ENCODE measurements at regions not wholly inside any gene's neighbourhood (a gene's known extent, or its start where the extent isn't known, plus 50 kb on each side); places are given as distances from the start of the nearest gene placed in this dataset.
"Not testable (repeated sequence)": the region's sequence is repeated elsewhere in the genome, so short reads cannot be mapped to it uniquely, and the experiment has no call there.

DNA sequence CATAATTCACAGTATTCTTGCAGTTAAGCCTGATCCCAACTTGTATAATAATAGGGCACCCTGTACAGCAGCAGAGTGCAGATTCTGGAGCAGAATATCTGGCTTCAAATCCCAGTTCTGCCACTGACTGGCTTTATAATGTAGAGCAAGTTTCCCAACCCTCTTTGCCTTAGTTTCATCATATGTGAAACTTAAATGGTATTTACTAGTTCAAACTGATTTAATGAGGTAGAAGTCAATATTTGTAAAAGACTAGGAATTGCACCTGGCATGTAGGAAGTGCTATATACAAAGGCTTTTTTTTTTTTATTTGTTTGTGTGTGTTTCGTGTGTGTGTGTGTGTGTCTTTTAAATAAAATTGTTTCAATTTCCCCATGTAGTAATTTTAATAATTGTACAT, 125.9 kb downstream of the CCER1 start:
- DNase-seq (ENCODE audit: low read depth, low spot score), result no peak

DNA sequence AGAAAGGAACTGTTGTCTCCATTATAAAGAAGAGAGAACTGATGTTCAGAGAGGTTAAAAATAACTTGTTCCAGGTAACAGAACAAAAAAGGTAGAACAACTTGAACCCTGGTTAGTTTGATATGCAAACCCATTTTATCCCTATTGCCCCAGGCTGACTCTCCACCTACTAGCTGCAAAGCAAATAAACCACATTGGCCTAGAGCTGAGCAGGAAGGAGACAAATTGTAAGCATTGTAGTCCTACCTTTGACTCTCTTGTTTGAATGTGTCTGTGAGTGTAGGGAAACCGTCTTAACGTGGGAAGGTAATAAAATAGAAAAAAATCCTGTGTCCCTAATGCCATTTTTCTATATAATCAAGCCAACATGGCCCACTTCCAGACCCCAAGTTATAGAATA, 126.4 kb downstream of the CCER1 start:
- DNase-seq (ENCODE audit: low read depth, low spot score), result no peak

DNA sequence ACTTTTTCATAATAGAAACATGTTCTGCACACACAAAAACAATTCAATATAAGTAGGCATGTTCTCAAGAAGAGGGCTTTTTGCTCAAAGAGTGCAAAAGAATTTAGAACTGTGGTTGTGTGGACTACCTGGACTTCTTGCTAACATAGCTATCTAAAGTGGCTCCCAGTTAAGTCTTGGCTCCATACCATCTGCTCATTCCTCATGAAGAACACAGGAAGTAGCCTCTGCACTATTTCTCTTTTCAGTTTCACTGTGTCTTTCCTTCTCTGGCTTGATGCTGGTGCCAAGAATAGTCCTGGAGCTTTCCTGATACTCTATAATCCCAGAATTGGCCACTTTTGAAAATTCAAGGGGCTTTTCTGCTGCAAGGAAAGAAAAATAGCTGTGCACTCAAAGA, 127.4 kb downstream of the CCER1 start:
- DNase-seq (ENCODE audit: low read depth, low spot score), result no peak

DNA sequence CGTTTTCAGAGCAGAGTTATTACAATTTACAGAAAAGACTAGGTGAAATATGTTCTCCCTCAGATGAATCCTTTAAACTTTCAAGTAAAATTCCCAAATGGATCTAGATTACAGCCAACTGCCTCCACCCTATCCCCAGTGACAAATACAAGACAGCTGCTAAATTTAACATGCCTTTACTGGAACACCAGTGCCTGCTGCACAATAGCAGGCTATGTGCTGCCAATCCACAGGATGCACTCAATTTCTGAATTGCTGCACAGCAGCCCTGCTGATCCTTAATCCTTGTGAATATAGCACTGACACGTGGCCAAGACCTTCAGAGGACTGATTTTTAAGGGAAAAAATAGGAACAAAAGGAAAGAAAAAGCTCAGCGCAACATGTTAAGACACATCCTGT, 128.9 kb downstream of the CCER1 start:
- no peak for DNase-seq (ENCODE audit: low read depth, low spot score)

DNA sequence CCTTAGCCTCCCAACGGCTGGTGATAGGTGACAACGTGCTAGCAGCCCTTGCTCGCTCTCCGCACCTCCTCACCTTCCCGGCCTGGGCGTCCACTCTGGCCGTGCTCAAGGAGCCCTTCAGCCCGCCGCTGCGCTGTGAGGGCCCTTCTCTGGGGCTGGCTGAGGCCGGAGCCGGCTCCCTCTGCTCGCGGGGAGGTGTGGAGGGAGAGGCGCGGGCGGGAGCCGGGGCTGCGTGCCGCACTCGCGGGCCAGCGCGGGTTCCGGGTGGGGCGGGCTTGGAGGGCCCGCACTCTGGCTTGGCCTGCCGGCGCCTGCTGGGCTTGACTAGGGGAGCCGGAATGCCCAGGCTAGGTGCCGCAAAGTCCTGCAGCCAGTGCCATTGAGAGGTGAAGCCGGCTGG, 131.1 kb downstream of the CCER1 start:
- no peak for DNase-seq (ENCODE audit: low read depth, low spot score)

DNA sequence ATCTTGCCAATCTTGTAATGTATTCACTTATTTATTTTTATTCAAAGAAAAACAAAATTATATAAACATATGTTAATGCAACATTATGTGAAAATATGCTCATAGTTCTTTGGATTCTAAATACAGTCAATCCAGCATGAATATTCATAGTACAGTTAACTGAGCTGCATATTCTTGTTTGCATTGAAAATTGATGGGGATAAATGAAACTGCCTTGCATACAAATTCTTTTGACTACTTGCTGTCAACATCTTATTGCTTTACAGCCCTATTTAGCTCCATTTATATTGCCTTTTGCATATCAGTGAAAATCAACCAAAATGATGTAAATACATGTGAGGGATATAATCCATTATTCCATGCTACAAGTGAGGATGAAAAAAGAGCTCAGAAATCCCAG, 135.3 kb downstream of the CCER1 start:
- DNase-seq (ENCODE audit: low read depth, low spot score), result no peak

DNA sequence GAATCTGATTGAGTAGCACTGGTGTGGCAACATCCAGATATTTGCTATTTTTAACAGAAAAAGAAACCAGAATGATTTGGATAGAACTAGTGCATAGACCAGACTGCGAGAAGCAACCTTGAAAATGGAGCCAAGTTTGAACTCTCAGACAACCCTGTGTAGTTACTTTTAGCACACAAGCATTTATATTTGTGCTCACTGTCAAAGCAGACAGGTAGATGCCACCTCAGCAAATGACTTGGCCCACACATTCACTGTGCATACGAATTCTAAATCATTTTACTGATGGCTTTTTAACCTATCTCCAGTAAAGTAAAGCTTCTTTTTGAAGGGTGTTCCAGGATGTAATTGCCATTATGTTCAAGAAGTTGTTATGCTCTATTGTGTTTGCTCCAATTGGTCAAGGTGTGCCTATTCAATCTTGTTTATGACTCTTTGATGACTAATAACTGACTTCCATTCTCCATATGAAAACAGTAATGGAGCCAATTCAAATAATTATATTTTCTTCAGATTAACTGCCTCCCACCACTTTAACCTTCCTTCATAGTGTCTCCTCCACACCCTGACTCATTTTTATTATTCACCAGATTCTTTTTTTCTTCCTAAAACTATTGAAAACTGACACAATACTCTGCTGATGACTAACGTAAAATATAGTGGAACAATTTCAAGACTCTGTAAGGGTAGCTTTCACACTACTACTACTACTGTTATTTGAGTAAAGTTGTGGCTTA, 138.5 kb downstream of the CCER1 start:
- no peak for DNase-seq (ENCODE audit: low read depth, low spot score)

DNA sequence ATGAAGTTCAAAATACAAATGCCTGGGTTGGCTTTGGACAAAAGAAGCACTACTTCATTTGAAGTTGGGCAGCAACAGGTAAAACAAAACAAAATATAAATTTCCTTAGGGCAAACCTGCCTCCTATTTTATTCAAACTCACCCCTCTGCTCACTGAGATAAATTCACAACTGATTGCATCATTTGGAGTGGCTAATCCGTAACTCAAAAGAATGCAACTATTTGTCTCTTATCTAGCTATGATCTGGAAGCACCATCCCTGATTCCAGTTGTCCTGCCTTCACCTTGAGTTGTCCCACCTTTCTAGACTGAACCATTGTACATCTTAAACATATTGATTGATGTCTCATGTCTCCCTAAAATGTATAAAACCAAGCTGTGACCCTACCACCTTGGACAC, 145.0 kb downstream of the CCER1 start:
- no peak for DNase-seq (ENCODE audit: low read depth, low spot score)

DNA sequence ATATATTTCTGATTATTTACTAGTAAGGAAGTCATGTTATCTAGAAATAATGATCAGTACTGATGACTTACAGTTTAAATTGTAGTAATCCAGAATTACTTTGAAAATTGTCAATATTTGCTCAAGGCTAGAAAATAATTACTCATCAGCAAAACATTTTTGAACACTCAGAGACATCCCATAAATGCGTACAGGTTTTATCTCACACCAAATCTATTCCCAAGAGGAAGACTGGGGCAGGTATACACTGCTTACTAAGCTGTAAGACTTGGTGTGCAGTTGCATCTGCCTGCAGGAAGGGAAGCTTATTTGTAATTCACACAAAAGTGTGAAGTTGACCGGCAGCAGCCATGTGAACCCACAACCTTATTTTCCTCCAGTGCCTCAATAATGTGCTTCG, 146.4 kb downstream of the CCER1 start:
- no peak for DNase-seq (ENCODE audit: low read depth, low spot score)

DNA sequence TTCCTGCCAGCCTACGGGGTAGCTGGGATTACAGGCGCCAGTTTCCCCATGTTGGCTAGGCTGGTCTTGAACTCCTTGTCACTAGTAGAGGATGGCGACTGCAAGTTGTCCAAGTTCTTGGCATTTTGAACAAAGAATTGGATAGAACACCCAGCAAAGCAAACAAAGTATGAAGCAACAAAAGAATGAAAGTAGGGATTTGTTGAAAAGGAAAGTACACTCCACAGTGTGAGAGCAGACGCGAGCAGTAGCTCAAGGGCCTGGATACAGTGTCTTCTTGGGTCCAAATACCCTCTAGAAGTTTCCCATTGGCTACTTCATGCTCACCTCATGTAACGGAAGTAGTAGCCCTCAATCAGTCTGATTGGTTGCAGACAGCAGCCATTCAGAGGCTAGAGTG, 152.2 kb downstream of the CCER1 start:
- DNase-seq (ENCODE audit: low read depth, low spot score), result no peak

DNA sequence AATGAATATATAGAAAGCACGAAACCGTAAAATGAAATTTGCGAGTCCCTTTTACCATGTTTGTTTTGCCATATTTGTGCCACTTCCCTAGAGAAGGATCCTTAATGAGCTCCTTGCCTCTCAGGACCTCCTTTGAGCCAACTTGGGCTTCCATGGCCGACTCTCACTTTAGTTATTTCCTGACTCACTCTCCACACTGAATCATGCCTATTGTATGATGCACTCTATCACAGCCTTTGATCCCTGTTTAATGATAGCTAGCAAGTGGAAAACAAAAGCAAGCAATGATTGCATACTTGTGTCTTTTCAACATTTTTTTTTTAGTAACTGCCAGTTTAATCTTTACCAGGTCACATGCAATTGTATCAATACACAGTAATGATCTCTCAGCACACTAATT, 153.2 kb downstream of the CCER1 start:
- no peak for DNase-seq (ENCODE audit: low read depth, low spot score)

DNA sequence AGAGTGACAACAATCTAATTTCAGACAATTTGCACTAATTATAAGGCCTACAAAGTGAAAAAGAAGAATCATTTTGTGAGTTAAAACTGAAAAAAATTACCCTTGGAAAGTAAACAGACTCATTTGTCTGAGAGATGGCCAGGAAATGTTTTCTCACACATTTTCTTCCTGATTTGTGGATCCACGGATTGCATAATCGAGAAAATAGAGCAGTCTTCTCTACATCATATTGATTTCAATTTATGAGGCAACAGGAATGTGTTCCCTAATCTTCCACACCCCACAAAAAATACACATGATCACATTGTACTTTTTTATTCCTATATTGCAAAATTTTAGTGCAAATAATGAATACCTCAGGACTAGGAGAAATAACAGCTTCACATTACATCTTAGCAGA, 160.8 kb downstream of the CCER1 start:
- DNase-seq (ENCODE audit: low read depth, low spot score), result no peak

DNA sequence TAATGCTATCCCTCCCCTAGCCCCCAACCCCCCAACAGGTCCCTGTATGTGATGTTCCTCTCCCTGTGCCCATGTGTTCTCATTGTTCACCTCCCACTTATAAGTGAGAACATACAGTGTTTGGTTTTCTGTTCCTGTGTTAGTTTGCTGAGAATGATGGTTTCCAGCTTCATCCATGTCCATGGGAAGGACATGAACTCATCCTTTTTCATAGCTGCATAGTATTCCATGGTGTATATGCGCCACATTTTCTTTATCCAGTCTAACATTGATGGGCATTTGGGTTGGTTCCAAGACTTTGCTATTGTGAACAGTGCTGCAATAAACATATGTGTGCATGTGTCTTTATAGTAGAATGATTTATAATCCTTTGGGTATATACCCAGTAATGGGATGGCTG, 162.3 kb downstream of the CCER1 start:
- not testable (repeated sequence) for DNase-seq (ENCODE audit: low read depth, low spot score)

DNA sequence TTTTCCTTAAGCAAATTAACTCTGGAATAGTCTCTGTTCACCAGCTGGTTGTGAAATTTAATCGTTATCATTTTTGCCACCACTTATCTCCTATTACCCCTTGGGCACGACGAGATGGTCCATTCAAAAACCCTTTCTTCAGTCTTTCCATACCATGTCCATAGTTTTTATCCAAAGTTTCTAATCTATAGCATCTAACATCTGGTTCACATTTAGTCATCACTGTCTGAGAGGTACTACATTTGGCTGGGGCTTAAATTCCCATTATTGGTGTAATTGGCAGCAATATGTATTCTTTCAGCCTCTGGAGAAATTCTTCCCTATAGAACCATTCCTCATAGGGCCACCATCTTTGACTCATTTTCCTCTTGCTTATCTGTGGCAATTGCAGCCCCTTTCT, 163.5 kb downstream of the CCER1 start:
- no peak for DNase-seq (ENCODE audit: low read depth, low spot score)

DNA sequence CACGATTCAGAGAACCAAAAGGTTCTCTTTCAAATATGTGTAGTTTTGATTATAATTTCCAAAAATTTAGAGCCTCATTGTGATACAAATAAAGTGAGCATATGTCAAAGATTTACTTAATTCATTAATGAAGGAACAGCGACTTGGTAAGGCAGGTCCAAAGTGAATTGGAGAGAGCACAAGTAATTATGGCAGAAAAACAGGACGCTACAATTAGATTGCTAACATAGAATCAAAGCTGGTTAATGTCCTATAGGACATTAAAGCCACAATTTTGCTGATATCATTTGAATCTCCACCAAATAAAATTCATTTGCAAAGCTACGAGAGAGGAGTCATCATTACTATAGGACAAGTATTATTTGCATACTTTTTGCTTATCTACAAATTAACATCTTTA, 164.2 kb downstream of the CCER1 start:
- no peak for DNase-seq (ENCODE audit: low read depth, low spot score)

DNA sequence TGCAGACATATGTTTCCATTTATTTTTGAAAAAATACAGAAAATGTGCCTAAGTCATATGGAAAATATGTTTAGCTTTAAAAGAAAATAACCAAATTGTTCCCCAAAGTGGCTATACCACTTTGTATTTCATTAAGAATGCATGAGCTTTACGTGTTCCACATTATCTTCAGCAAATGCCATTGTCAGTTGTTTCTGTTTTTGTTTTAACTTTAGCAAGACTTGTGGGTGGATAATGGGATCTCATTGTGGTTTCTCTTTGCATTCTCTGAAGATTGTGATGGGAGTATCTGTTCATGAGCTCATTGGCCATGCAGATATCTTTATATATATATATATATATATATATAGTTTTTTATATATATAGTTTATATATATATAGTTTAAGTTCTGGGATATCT, 181.5 kb downstream of the CCER1 start:
- no peak for DNase-seq (ENCODE audit: low read depth, low spot score)

DNA sequence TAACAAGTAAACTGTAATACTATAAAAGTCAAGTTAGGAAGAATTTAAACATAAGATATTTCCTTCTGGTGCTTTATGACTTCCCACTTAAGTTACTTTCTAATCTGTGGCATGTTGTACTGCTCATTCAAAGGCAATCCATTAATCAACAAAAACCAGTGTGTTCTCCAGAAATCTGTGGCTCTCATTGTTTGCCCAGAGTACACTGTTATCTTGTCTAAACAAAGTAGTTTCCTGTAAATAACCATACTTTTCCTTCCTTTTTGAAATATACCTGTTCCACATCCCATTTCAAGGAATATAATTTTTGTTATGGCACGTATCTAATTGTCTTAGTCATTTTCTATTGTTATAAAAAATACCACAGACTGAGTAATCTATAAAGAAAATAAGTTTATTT, 184.1 kb downstream of the CCER1 start:
- no peak for DNase-seq (ENCODE audit: low read depth, low spot score)

DNA sequence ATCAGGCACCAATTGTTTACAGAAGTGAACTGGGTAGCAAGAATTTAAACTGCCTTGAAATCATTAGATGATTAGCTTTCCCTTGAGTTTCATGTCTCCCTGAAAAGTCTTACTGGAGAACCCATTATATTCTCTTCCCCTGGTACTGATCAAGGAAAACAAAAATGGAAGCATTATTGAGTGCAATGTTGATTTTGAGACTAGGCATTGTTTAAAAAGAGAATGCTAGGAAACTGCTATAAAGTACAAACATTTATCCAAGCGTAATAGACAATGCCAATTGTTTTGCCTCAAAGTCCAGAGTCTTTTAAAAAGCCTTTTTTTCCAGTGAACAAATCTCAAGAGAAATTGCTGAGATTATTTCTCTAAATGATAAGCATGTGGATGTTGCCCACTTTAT, 197.0 kb downstream of the CCER1 start:
- DNase-seq (ENCODE audit: low read depth, low spot score), result no peak

DNA sequence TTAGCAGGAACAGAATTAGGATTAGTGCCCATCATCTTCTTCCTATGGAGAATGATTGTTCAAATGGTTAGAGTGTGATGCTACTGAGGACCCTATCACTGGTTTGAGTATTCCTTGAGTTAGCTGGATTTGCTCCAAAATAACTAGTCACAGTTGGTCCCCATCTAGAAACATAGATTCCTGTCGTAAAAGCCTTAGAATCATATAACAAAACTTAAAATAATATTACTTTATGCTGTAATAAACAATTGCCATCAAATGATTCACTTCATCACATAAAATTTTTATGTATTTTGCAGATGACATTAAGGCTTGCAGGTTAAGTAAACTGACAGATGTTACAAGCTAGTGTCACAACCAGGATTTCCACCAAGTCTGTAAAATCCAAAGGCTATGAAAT, 209.8 kb downstream of the CCER1 start:
- DNase-seq (ENCODE audit: low read depth, low spot score), result no peak

DNA sequence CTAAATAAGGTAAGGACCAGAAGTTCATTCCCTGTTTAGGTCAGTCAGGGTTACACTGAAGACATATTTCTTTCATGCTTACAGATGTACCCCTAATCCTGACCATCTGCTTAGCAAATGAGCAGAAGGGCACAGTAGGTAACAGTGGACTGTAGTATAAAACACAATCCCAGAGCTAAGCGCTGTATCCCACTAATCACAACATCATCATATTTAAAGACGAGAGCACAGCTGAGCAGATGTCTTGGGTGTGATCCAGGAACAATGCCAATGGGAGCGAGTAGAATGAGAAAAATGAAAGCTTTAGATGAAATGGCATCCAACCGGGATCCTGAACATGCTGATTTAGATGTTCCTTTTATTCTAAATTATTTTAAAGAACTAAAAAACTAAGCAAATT, 213.4 kb downstream of the CCER1 start:
- peak; percentile 12 for DNase-seq (ENCODE audit: low read depth, low spot score)

DNA sequence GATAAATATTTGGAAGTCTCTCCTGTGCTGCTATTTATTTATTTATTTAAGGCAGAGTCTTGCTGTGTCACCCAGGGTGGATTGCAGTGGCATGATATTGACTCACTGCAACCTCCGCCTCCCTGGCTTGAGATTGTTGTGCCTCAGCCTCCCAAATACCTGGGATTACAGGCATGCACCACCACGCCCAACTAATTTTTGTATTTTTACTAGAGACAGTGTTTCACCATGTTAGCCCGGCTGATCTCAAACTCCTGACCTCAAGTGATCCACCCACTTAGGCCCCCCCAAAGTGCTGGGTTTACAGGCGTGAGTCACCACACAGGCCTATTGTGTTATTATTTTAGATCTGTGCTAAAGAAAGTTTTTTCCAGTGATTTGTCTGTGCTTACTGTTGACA, 225.2 kb downstream of the CCER1 start:
- no peak for DNase-seq (ENCODE audit: low read depth, low spot score)

DNA sequence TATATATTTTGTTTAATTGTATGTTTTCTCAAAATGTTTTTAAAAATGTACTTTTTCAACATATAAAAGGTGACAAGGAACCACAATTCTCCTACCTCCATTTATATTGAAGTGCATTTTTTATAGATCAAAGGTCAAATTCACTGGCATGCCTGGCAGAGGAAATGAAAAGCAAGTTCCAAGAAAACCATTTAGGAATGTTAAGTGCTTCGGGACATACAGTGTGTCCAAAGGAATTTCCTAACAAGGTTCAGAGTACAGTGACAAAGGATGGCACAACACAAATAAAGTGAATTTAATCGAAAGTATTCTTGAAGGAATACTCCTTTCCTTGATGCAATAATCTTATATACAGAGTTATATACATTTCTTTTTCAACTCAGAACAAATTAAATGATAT, 242.3 kb downstream of the CCER1 start:
- no peak for DNase-seq (ENCODE audit: low read depth, low spot score)

DNA sequence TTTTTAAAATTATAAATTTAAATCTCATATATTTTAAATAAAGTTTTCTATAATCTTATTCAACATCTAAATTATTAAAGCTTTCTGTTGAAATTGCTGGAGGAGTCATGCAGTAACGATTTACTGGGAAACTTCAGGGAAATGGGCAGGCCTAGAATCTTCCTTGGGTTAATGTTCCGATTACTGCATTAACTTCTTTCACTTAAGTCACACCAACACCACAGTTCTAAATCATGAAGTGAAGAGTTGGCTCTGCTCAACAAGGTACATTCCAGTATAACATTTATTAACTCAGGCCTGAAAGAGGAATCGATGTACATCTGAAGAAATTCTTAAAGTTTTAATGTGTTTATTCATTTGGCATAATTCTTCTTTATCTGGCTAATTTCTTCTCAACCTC, 244.3 kb downstream of the CCER1 start:
- no peak for DNase-seq (ENCODE audit: low read depth, low spot score)

DNA sequence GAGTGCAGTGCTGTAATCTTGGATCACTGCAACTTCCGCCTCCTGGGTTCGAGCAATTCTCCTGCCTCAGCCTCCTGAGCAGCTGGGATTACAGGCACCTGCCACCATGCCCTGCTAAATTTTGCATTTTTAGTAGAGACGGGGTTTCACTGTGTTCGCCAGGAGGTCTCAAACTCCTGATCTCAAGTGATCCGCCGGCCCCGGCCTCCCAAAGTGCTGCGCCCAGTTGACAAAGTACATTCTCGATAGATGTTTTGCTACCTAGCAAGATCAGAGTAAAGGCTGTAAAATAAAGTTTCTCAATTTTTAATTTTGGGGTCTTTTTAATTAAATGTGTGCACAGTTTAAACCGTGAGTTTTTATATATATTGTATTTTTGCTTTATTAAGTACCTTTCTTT, 248.9 kb downstream of the CCER1 start:
- DNase-seq (ENCODE audit: low read depth, low spot score), result no peak

Data from smooth muscle cell of the brain vasculature (primary cell).